HUES64 (cell line): ENCODE measurements at regions not wholly inside any gene's neighbourhood (a gene's known extent, or its start where the extent isn't known, plus 50 kb on each side); places are given as distances from the start of the nearest gene placed in this dataset.
"Not testable (repeated sequence)": the region's sequence is repeated elsewhere in the genome, so short reads cannot be mapped to it uniquely, and the experiment has no call there.

Source experiments
- H3K27ac ChIP-seq: 2 replicates; pipeline ENCODE4 v1.7.0; 2013; ENCODE audit warnings: low read depth, low read length, inconsistent platforms
- H3K27me3 ChIP-seq: 2 replicates; pipeline ENCODE4 v1.6.1; 2013; ENCODE audit warnings: mild to moderate bottlenecking, low read length; ENCODE audit not compliant: insufficient read depth
- H3K36me3 ChIP-seq: 2 replicates; pipeline ENCODE4 v1.6.1; 2013; ENCODE audit warnings: mild to moderate bottlenecking, low read length; ENCODE audit not compliant: insufficient read depth
- H3K4me1 ChIP-seq: 2 replicates; pipeline ENCODE4 v1.6.1; 2013; ENCODE audit warnings: mild to moderate bottlenecking, low read length, moderate library complexity; ENCODE audit not compliant: insufficient read depth
- H3K4me3 ChIP-seq: 2 replicates; pipeline ENCODE4 v1.5.1; 2013; ENCODE audit warnings: mild to moderate bottlenecking, low read length, moderate library complexity
- H3K9ac ChIP-seq: 2 replicates; pipeline ENCODE4 v1.6.1; 2013; ENCODE audit warnings: mild to moderate bottlenecking, low read depth, low read length
- H3K9me3 ChIP-seq: 2 replicates; pipeline ENCODE4 v1.6.1; 2013; ENCODE audit warnings: low read depth, low read length; ENCODE audit not compliant: insufficient read depth
- WGBS: fragments of 150-250, 120-280 bp; methylation state at CpG from one replicate; pipeline ENCODE4 v1.1.7; 2013; ENCODE audit warnings: missing lambda C conversion rate; 5-methylcytosine and 5-hydroxymethylcytosine counted together

DNA sequence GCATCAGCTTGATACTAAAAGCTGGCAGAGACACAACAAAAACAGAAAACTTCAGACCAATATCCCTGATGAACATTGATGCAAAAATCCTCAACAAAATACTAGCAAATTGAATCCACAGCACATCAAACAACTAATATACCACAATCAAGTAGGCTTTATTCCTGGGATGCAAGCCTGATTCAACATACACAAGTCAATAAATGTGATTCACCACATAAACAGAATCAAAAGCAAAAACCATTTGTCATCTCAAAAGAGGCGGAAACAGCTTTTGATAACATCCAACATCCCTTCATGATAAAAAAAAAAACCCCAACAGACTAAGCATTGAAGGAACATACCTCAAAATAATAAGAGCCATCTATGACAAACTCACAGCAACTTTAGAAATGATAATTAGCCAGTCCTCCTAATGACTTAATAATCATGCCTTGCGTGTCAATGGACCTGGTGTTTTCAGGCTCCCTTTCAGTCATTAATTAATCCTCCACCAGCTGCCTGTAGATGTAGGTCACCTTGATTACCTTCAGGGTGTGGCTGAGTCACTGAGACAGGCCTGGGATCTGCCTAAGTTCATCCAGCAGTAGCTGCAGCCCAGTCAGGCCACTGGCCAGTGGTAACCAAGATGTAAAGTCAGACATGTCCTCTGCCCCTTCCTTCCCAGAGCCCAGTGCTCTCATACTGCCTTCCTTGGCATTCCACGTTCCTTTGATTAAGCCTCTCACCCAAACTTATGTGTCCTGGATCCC is 109.8 kb downstream of the EHF start:
- H3K4me3 ChIP-seq: no peak overlapping the region
- 87% methylated on average over 3 of the region's 3 CpGs for WGBS

DNA sequence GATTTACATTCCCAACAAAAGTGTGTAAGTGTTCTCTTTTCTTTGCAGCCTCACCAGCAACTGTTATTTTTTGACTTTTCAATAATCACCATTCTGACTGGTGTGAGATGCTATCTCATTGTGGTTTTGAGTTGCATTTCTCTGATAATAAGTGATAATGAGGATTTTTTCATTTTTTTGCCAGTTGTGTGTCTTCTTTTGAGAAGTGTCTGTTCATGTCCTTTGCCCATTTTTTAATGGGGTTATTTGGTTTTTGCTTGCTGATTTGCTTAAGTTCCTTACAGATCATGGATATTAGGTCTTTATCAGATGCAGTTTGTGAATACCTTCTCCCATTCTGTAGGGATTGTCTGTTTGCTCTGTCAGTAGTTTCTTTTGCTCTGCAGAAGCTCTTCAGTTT is 107.7 kb downstream of the EHF start:
- H3K36me3 ChIP-seq: peaks cover 8% of the 10 kb centered on the region; the same call in 1 of the 2 replicates
- H3K27me3 ChIP-seq: no peaks in the 10 kb centered on the region
- no peak overlapping the region for H3K4me3 ChIP-seq
- H3K9me3 ChIP-seq: no peaks in the 10 kb centered on the region
- H3K4me1 ChIP-seq: no peaks in the 10 kb centered on the region
- H3K27ac ChIP-seq: no peak overlapping the region
- no peak overlapping the region for H3K9ac ChIP-seq

More for the DNA sequence above, 109.8 kb downstream of the EHF start:
- H3K36me3 ChIP-seq: peaks cover 17% of the 10 kb centered on the region
- peaks cover under 1% of the 10 kb centered on the region; the same call in 1 of the 2 replicates for H3K9me3 ChIP-seq
- H3K27me3 ChIP-seq: no peaks in the 10 kb centered on the region
- H3K27ac ChIP-seq: no peak overlapping the region
- no peaks in the 10 kb centered on the region for H3K4me1 ChIP-seq
- H3K9ac ChIP-seq: no peak overlapping the region

DNA sequence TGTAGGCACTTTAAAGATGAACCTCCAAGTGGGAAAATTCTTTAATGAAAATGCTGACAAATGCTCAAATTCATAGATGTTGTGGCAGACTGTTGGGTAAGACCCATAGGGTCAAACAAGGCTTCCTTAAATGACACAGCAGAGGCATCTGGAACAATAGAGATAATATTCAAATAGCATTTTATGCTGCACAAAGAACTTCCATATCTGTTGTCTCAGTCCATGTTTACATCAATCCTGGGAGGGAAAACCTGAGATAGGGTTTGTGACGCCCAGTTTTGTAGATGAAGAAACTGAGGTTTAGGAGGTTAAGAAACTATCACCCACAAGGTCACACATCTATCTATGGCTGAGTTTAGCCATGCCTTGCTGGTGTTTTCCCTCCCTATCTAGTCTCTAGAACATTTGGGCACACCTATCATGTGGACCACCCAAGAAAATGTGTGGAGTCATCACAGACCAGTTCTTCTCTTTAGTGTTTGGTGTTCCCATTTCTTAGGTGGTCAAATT is 106.4 kb downstream of the EHF start:
- H3K27ac ChIP-seq: no peak overlapping the region
- 100% methylated on average over 1 of the region's 1 CpG for WGBS
- no peak overlapping the region for H3K9ac ChIP-seq
- H3K9me3 ChIP-seq: no peaks in the 10 kb centered on the region
- no peak overlapping the region for H3K4me3 ChIP-seq
- no peaks in the 10 kb centered on the region for H3K27me3 ChIP-seq
- peaks cover 9% of the 10 kb centered on the region; the same call in 1 of the 2 replicates for H3K36me3 ChIP-seq
- no peaks in the 10 kb centered on the region for H3K4me1 ChIP-seq

DNA sequence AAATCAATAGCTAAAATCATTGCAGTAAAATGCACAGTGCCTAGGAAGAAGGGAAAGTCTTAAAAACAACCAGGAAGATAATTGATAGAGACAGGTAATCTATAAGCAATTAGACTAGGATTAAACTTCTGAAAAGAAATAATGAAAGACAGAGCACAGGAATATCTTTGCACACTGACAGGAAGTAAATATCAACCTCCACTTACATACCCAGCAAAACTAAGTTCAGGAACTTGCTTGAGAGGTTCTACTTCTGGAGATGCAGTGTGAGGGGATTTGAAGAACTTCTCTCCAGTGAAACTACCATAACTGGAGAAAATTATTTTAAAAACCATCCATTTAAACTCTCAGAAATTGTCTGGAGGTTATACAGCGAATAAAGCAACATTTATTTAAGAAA is 104.1 kb downstream of the EHF start:
- Histone ChIP-seq H3K27me3 (no peaks in the 10 kb centered on the region), H3K4me3 (no peak overlapping the region)

DNA sequence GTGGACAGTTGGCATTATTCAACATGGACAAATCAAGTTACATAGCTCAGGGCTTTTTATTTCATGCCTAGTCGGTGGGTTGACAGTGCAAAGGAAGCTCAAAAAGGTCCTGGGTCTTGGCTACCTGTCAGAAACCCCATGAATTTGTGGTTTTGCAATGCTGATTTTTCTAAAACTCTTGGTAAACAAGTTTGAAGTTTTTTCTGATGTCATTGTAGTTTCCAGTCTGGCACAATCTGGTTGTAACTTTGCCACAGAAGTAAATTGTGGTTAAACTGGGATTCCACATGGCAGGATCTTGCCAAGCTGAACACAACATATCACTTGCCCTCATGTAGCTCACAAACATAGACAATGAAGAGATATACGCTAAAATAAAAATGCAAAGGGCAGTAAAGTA is 100.8 kb downstream of the EHF start:
- Histone ChIP-seq H3K27ac (no peak overlapping the region), H3K4me1 (no peaks in the 10 kb centered on the region), H3K27me3 (no peaks in the 10 kb centered on the region), H3K9me3 (no peaks in the 10 kb centered on the region), H3K36me3 (peaks cover 20% of the 10 kb centered on the region), H3K4me3 (no peak overlapping the region), H3K9ac (no peak overlapping the region)
- WGBS: 95% methylated on average over 2 of the region's 2 CpGs

More for the DNA sequence above, 104.1 kb downstream of the EHF start:
- no peaks in the 10 kb centered on the region for H3K4me1 ChIP-seq
- no peak overlapping the region for H3K9ac ChIP-seq
- WGBS: 80% methylated on average over 1 of the region's 1 CpG
- peaks cover 16% of the 10 kb centered on the region; the same call in 1 of the 2 replicates for H3K36me3 ChIP-seq
- no peaks in the 10 kb centered on the region for H3K9me3 ChIP-seq
- no peak overlapping the region for H3K27ac ChIP-seq

DNA sequence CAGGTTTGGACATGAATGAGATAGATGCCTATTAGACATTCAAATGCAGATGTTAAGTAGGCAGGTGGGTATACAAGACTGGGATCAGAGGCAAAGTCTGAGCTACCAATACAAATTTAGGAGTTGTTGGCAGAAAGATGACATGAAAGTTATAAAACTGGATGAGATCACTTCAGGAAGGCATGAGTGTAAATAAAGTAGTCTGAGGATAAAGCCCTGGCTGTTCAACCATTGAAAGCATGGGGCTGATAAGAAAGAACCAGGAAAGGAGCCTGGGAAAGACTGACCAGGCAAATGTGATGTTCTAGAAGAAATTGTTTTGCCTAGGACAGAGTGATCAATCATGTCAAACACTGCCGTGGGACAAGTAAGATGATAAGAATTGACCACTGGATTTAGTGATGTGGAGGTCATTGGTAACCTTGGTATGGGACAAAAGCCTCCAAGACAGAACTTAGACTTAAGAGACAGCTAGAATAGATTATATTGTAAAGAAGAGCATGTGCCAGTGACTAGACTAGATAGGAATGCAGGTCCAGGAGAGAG is 98.5 kb downstream of the EHF start:
- Histone ChIP-seq H3K36me3 (peaks cover 43% of the 10 kb centered on the region), H3K4me3 (no peak overlapping the region), H3K27me3 (no peaks in the 10 kb centered on the region), H3K9me3 (no peaks in the 10 kb centered on the region), H3K4me1 (no peaks in the 10 kb centered on the region), H3K27ac (no peak overlapping the region), H3K9ac (no peak overlapping the region)
- WGBS: 93% methylated on average over 1 of the region's 1 CpG

DNA sequence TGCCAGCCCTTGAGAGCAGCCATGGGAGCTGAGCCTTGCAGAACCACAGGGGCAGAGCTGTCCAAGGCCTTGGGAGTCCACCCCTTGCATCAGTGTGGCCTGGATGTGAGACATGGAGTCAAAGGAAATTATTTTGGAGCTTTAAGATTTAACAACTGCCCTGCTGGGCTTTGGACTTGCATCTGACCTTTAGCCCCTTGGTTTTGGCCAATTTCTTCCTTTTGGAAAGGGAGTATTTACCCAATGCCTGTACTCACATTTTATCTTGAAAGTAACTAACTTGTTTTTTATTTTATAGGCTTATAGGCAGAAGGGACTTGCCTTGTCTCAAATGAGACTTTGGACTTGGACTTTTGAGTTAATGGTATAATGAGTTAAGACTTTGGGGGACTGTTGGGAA is 92.7 kb downstream of the EHF start:
- not testable (repeated sequence) for H3K4me1 ChIP-seq, H3K27me3 ChIP-seq, H3K27ac ChIP-seq, H3K9ac ChIP-seq, H3K4me3 ChIP-seq
- Histone ChIP-seq H3K9me3 (peaks cover 41% of the 10 kb centered on the region), H3K36me3 (peaks cover 70% of the 10 kb centered on the region)
